Type B pancreatic cell (in vitro differentiated cells): ENCODE measurements at regions not wholly inside any gene's neighbourhood (a gene's known extent, or its start where the extent isn't known, plus 50 kb on each side); places are given as distances from the start of the nearest gene placed in this dataset.

ENCODE experiments used
- DNase-seq: peaks from one replicate; pipeline ENCODE4 v3.0.0; 2021; ENCODE audit warnings: mixed read lengths; ENCODE audit not compliant: unreplicated experiment; ENCODE audit errors: extremely low spot score
- H3K27ac Mint-ChIP-seq: 2 replicates; pipeline ENCODE4 v1.8.0; 2021; ENCODE audit warnings: mild to moderate bottlenecking, mixed read lengths
- H3K27me3 Mint-ChIP-seq: 2 replicates; pipeline ENCODE4 v1.8.0; 2021; ENCODE audit warnings: mixed read lengths
- H3K36me3 Mint-ChIP-seq: 2 replicates; pipeline ENCODE4 v1.8.0; 2021; ENCODE audit warnings: mixed read lengths
- H3K4me1 Mint-ChIP-seq: one replicate; pipeline ENCODE4 v1.8.0; 2021; ENCODE audit warnings: mixed read lengths; ENCODE audit not compliant: unreplicated experiment
- H3K4me3 Mint-ChIP-seq: 2 replicates; pipeline ENCODE4 v1.8.0; 2021; ENCODE audit warnings: mild to moderate bottlenecking, mixed read lengths
- H3K9me3 Mint-ChIP-seq: 2 replicates; pipeline ENCODE4 v1.8.0; 2021; ENCODE audit warnings: mixed read lengths
- TF ChIP-seq, protein P1 (sequence below): fragments of 200-600 bp; sonication (generic); conservative IDR thresholded peaks from 2 replicates; pipeline ENCODE4 v1.5.0; 2021; ENCODE audit warnings: antibody characterized with exemption, mild to moderate bottlenecking

DNA sequence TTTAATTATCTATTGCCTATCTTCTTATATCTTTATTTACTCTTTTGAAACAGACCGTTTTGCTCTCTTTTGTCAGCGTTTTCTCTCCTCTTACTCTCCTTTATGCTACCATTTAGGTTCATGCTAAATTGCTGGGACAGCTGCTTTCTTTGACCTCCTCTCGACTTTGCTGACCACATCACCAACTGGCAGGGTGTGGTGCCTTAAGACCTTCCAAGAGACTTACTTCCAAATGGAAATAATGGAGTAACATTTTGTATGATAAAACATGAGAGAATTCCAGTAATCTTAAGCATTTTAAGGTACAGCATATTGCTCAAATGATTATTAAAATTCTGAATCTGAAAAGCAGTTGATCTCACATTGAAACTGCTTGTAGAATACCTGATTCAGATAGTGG is 71.5 kb upstream of the MEF2C start:
- no peaks in the 10 kb centered on the region for H3K9me3 Mint-ChIP-seq
- peaks cover 27% of the 10 kb centered on the region for H3K27me3 Mint-ChIP-seq
- H3K4me1 Mint-ChIP-seq, result peaks cover 6% of the 10 kb centered on the region
- H3K36me3 Mint-ChIP-seq, result no peaks in the 10 kb centered on the region
- no peak overlapping the region for H3K27ac Mint-ChIP-seq
- DNase-seq, result no peak
- H3K4me3 Mint-ChIP-seq, result no peak overlapping the region
- TF ChIP-seq, protein P1, sequence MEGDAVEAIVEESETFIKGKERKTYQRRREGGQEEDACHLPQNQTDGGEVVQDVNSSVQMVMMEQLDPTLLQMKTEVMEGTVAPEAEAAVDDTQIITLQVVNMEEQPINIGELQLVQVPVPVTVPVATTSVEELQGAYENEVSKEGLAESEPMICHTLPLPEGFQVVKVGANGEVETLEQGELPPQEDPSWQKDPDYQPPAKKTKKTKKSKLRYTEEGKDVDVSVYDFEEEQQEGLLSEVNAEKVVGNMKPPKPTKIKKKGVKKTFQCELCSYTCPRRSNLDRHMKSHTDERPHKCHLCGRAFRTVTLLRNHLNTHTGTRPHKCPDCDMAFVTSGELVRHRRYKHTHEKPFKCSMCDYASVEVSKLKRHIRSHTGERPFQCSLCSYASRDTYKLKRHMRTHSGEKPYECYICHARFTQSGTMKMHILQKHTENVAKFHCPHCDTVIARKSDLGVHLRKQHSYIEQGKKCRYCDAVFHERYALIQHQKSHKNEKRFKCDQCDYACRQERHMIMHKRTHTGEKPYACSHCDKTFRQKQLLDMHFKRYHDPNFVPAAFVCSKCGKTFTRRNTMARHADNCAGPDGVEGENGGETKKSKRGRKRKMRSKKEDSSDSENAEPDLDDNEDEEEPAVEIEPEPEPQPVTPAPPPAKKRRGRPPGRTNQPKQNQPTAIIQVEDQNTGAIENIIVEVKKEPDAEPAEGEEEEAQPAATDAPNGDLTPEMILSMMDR, result no peak

DNA sequence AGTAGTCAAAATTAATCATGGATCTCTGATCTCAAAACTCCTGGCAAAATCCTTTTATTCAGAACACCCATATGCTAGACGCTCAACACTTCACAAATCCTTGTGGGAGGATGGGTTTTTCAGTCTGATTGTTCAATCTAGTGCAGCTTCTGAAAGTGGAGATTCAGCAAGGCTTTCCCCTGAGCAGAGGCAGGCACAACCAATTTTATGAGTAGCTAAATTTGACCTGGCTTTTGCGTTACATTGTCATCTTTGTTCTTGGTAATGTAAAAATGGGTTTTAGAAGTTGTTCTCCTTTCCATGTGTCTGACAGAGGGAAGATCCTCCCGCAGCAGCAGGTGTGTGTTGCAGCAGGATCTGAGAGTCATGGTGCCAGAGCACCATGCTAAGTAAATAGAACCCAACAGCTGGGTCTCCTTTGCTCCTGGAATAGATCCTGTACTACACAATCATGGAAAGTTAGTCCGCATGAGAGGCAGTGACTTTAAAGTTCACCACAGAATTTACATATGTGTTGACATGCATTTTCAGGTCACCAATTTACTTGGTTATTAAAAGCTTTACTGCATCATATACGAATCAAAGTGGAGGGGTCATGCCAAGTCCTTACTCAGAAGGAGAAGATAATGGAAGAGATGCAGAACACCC is 70.1 kb upstream of the MEF2C start:
- H3K4me1 Mint-ChIP-seq, result peaks cover 6% of the 10 kb centered on the region
- DNase-seq, result no peak
- no peaks in the 10 kb centered on the region for H3K9me3 Mint-ChIP-seq
- TF ChIP-seq, protein P1, result no peak
- H3K4me3 Mint-ChIP-seq, result no peak overlapping the region
- H3K27me3 Mint-ChIP-seq, result peaks cover 32% of the 10 kb centered on the region
- H3K36me3 Mint-ChIP-seq, result no peaks in the 10 kb centered on the region
- no peak overlapping the region for H3K27ac Mint-ChIP-seq

DNA sequence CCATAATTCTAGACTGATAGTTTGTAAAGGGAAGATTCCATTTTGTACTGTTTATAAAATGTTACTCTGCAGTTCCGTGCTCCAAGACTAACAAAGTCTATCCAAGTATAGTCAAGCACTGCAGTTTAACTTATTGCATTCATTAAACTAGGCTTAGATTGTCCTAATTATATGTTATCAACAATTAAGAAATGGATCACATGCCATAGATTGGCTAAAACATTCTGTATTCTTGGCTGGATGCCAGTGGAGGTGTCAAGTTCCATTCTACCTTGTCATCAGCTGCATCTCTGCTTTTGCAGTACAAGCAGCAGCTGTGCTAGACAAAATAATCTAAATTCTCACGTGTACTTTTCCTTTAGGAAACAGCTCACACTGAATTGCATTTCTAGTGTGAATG is 69.4 kb upstream of the MEF2C start:
- H3K9me3 Mint-ChIP-seq, result no peaks in the 10 kb centered on the region
- no peak for DNase-seq
- no peaks in the 10 kb centered on the region for H3K36me3 Mint-ChIP-seq
- H3K27me3 Mint-ChIP-seq, result peaks cover 37% of the 10 kb centered on the region
- TF ChIP-seq, protein P1, result no peak
- no peak overlapping the region for H3K4me3 Mint-ChIP-seq
- peaks cover 6% of the 10 kb centered on the region for H3K4me1 Mint-ChIP-seq
- no peak overlapping the region for H3K27ac Mint-ChIP-seq

DNA sequence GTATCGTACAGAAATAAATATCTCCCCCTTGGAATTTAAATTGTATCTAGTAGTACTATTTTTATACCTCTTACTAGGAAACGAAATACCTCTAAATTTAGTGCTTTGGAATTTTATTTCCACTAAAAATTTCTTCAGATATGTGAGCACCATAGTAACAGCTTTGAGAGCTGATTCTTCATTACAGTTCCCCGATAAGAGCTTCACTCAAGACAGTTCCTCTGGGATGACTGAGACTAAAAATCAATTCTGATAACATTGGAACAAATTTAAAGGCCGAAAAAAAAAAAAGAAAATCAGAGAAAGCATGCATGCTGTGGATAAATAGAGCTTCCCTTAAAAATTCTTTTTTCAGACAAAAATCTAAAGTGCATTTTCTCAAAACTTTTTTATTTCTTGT is 68.5 kb upstream of the MEF2C start:
- H3K27ac Mint-ChIP-seq, result no peak overlapping the region
- no peak overlapping the region for H3K4me3 Mint-ChIP-seq
- no peaks in the 10 kb centered on the region for H3K36me3 Mint-ChIP-seq
- peaks cover 6% of the 10 kb centered on the region for H3K4me1 Mint-ChIP-seq
- peaks cover 35% of the 10 kb centered on the region for H3K27me3 Mint-ChIP-seq
- TF ChIP-seq, protein P1, result no peak
- no peak for DNase-seq
- no peaks in the 10 kb centered on the region for H3K9me3 Mint-ChIP-seq

DNA sequence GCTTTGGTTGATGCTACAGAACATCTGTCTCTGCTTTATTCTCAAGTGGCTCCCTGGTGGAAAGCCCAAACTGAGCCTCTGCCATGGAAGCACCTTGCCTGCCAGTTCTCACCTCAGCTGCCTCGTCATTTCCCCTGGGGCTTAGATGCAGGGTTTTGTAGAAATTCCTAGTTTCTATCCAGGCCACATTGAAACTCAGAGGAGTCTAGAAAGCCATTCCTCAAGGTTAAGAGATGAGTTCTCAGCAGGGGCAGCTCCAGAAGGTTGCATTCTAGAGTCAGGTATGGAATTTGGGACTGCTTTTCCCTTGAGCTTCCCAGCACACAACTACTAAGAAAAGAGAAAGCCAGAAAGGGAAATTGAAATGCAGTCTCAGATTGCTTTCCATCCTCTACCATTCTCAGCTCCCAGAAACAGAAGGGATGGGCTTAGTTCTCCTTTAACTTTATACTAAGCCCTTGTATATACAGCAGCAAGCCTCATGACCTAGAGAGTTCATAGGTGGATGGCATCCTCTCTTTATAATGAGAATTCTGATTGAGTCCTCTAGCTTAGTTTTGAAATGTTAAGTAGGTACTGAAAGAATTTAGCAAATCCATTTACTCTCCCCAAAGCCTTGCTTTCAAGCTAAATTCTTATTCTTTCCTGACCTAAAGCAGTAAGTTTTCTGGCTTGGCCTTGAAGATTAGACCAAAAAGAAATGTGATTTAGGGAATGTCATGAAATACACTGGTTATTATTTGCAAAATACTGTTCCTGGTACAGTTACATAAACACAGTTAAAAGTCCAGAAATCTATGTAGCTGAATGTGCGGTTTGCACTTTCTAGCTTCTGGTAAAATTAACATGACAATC is 66.0 kb upstream of the MEF2C start:
- no peaks in the 10 kb centered on the region for H3K9me3 Mint-ChIP-seq
- no peaks in the 10 kb centered on the region for H3K36me3 Mint-ChIP-seq
- TF ChIP-seq, protein P1, result no peak
- peaks cover 41% of the 10 kb centered on the region for H3K27me3 Mint-ChIP-seq
- H3K27ac Mint-ChIP-seq, result no peak overlapping the region
- DNase-seq, result no peak
- H3K4me1 Mint-ChIP-seq, result peaks cover 6% of the 10 kb centered on the region
- H3K4me3 Mint-ChIP-seq, result no peak overlapping the region
